GM23248 (cell line): ENCODE measurements at regions not wholly inside any gene's neighbourhood (a gene's known extent, or its start where the extent isn't known, plus 50 kb on each side); places are given as distances from the start of the nearest gene placed in this dataset.

Experiments used
- DNase-seq: peaks from one replicate; pipeline ENCODE4 v3.0.0-alpha.2; 2015
- H2AFZ ChIP-seq: fragments of 200-600 bp; sonication (generic); 2 replicates; pipeline ENCODE4 v1.6.1; 2016; ENCODE audit warnings: antibody characterized with exemption
- H3F3A ChIP-seq: fragments of 200-600 bp; sonication (generic); 2 replicates; pipeline ENCODE4 v1.6.1; 2016; ENCODE audit warnings: mild to moderate bottlenecking, antibody characterized with exemption, mixed run types; ENCODE audit not compliant: insufficient read depth
- H3K27ac ChIP-seq: fragments of 200-600 bp; sonication (generic); 2 replicates; pipeline ENCODE4 v1.5.1; 2016; ENCODE audit warnings: mild to moderate bottlenecking
- H3K27me3 ChIP-seq: fragments of 200-600 bp; sonication (generic); replicated peaks from 2 replicates; pipeline ENCODE4 v1.6.1; 2016; ENCODE audit warnings: mild to moderate bottlenecking; ENCODE audit not compliant: insufficient read depth
- H3K36me3 ChIP-seq: fragments of 200-600 bp; sonication (generic); 2 replicates; pipeline ENCODE4 v1.6.1; 2016; ENCODE audit warnings: low read depth, mild to moderate bottlenecking
- H3K4me1 ChIP-seq: fragments of 200-600 bp; sonication (generic); 2 replicates; pipeline ENCODE4 v1.6.1; 2016; ENCODE audit warnings: mild to moderate bottlenecking; ENCODE audit not compliant: insufficient read depth
- H3K4me2 ChIP-seq: fragments of 200-600 bp; sonication (generic); one replicate; pipeline ENCODE4 v1.6.1; 2016; ENCODE audit warnings: mild to moderate bottlenecking; ENCODE audit not compliant: unreplicated experiment
- H3K4me3 ChIP-seq: fragments of 200-600 bp; sonication (generic); 2 replicates; pipeline ENCODE4 v1.5.1; 2016; ENCODE audit warnings: mild to moderate bottlenecking
- H3K79me2 ChIP-seq: fragments of 200-600 bp; sonication (generic); 2 replicates; pipeline ENCODE4 v1.6.1; 2016; ENCODE audit warnings: mild to moderate bottlenecking; ENCODE audit not compliant: insufficient read depth
- H3K9ac ChIP-seq: fragments of 200-600 bp; sonication (generic); 2 replicates; pipeline ENCODE4 v1.6.1; 2016; ENCODE audit warnings: mild to moderate bottlenecking
- H3K9me2 ChIP-seq: fragments of 200-600 bp; sonication (generic); 2 replicates; pipeline ENCODE4 v1.6.1; 2016; ENCODE audit warnings: mixed run types, mild to moderate bottlenecking, moderate library complexity; ENCODE audit not compliant: insufficient read depth
- H3K9me3 ChIP-seq: fragments of 200-600 bp; sonication (generic); one replicate; pipeline ENCODE4 v1.6.1; 2017; ENCODE audit warnings: low read depth
- H4K20me1 ChIP-seq: fragments of 200-600 bp; sonication (generic); 2 replicates; pipeline ENCODE4 v1.6.0; 2016; ENCODE audit not compliant: insufficient read depth
- EZH2 ChIP-seq: fragments of 200-600 bp; sonication (generic); IDR thresholded peaks from 2 replicates; pipeline ENCODE4 v1.6.1; 2018; ENCODE audit warnings: antibody characterized with exemption, mild to moderate bottlenecking; ENCODE audit not compliant: insufficient read depth, poor library complexity, severe bottlenecking
- EZH2phosphoT487 ChIP-seq: fragments of 200-600 bp; sonication (generic); IDR thresholded peaks from 2 replicates; pipeline ENCODE4 v1.6.1; 2018; ENCODE audit warnings: antibody characterized with exemption, moderate library complexity, mild to moderate bottlenecking, low read depth; ENCODE audit not compliant: insufficient read depth
- WGBS, 2 experiments: methylation state at CpG; one replicate each; pipeline ENCODE4 v1.1.6; 2015 to 2017; ENCODE audit warnings: low lambda C conversion rate in 2 of 2, low coverage in 1 of 2; ENCODE audit errors: missing lambda C conversion rate in 2 of 2; 5-methylcytosine and 5-hydroxymethylcytosine counted together
- in situ Hi-C: fragments of 300-500 bp; cut with MboI; formaldehyde crosslinking; loops from 2 replicates; pipeline ENCODE4 v1.15.0; 2020

DNA sequence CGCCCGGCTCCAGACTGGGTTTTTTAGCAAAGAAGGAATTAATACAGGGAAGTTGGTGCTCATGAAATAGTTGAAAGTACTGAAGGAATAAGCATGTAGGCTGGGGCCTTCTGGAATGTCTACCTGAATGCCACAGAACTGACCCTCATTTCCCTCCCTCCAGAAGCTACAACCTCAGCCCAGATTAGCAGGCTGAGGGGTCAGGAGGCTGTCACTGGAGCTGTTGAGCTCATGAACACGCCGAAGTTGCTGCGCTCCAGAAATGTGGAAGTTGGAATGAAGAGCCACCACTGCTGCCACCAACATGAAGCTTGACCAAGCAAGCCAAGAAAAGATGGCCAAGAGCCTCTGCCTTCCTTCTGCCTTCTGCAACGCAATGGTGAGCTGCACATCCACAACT, 52.2 kb upstream of the KMT2E start:
- Histone ChIP-seq H3K4me3 (no peak overlapping the region), H3K4me1 (peaks cover 14% of the 10 kb centered on the region), H4K20me1 (no peaks in the 10 kb centered on the region), H3K9ac (no peak overlapping the region), H3K79me2 (no peaks in the 10 kb centered on the region), H3K4me2 (no peak overlapping the region), H3K9me3 (no peaks in the 10 kb centered on the region), H3K9me2 (no peaks in the 10 kb centered on the region), H2AFZ (no peak overlapping the region), H3F3A (peaks cover 12% of the 10 kb centered on the region), H3K27me3 (no peaks in the 10 kb centered on the region), H3K36me3 (no peaks in the 10 kb centered on the region), H3K27ac (no peak overlapping the region)
- TF ChIP-seq EZH2phosphoT487 = no peak
- TF ChIP-seq EZH2 = no peak
- in situ Hi-C loops = no loop called here
- WGBS, 2 experiments = 94 to 95% methylated on average over 6 of the region's 6 CpGs
- no peak for DNase-seq

DNA sequence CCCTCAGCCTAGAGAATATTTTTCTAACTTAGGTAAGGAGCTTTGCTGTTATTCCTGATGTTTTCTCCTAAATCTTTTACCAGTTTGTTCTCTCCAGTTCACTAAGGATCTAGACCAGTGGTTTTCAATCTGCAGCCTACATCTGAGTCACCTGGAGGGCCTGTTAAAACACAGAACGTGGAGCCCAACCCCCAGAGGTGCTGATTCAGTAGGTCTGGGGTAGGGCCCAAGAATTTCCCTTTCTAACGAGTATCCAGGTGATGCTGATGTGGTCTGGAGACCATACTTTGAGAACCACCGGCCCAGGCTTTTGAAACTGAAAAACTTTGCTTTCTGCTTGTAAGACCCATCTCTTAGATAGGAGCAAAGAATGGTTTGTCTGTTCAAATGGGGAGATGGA, 51.2 kb upstream of the KMT2E start:
- WGBS, 2 experiments = 58 to 59% methylated on average over 3 of the region's 3 CpGs
- Histone ChIP-seq H3K79me2 (no peaks in the 10 kb centered on the region), H2AFZ (no peak overlapping the region), H3F3A (peaks cover 6% of the 10 kb centered on the region), H3K27me3 (no peaks in the 10 kb centered on the region), H3K9me2 (no peaks in the 10 kb centered on the region), H3K9ac (no peak overlapping the region), H3K4me2 (no peak overlapping the region), H3K4me3 (no peak overlapping the region), H3K4me1 (peaks cover 15% of the 10 kb centered on the region), H3K27ac (no peak overlapping the region), H3K9me3 (no peaks in the 10 kb centered on the region), H3K36me3 (no peaks in the 10 kb centered on the region), H4K20me1 (no peaks in the 10 kb centered on the region)
- in situ Hi-C loops = no loop called here
- TF ChIP-seq EZH2phosphoT487 (no peak), EZH2 (no peak)
- peak; percentile 51 for DNase-seq

DNA sequence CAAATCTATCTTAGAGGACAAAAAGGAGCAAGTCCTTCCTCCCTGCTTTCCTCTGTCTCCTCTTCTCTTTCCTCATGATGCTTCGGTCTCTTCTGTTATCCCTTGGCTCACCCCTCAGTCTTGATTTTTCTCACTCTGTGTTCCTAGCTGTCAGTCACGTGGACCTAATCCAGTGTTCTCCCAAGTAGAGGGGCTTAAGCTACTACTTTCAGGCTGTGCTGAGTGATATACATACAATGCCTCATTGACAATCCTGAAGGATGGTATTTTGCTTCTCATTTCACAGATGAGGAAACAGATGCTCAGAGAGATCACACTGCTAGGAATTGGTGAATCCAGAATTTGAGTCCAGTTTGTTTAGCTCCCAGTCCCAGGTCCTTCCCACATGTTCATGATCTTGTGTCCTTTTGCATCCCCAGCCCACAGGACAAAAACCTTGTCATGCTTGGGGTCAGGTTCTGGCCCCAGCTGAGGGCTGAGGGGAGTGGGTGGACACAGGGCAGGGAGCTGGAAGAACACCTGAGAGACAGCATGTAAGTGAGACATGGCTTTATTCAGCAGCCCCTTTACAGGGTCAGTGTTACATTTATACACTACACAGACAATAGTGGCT, 50.5 kb upstream of the KMT2E start:
- H3F3A ChIP-seq = peaks cover 10% of the 10 kb centered on the region
- H3K4me2 ChIP-seq = no peak overlapping the region
- no peaks in the 10 kb centered on the region for H3K27me3 ChIP-seq
- H3K9ac ChIP-seq = no peak overlapping the region
- no peaks in the 10 kb centered on the region for H3K9me3 ChIP-seq
- peaks cover 21% of the 10 kb centered on the region for H3K4me1 ChIP-seq
- TF ChIP-seq EZH2 = no peak
- TF ChIP-seq EZH2phosphoT487 = no peak
- H4K20me1 ChIP-seq = no peaks in the 10 kb centered on the region
- H3K27ac ChIP-seq = no peak overlapping the region
- WGBS, 2 experiments = 67 to 80% methylated on average over 2 of the region's 2 CpGs
- no peak overlapping the region for H2AFZ ChIP-seq
- H3K9me2 ChIP-seq = no peaks in the 10 kb centered on the region
- H3K36me3 ChIP-seq = no peaks in the 10 kb centered on the region
- no peak overlapping the region for H3K4me3 ChIP-seq
- DNase-seq = no peak
- in situ Hi-C loops = no loop called here
- no peaks in the 10 kb centered on the region for H3K79me2 ChIP-seq

DNA sequence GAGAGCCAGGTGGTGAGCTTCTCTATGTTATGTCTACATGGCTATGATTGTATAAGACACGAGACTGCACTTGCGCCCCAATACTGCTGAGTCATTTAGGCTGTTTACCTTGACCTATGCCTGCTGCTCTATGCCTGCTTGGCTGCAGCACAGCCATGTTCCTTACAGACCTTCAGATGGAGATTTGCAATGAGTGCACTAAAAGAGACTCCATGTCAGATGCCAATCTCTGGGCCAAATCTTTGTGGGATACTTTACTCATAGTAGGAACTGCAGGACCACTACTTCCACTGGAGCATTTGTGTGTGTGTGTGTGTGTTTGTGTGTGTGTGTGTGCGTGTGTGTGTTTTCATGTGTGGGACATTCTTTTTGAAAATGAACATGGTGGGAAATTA, 50.0 kb upstream of the KMT2E start:
- no peak overlapping the region for H3K4me2 ChIP-seq
- H4K20me1 ChIP-seq = no peaks in the 10 kb centered on the region
- no peak overlapping the region for H3K9ac ChIP-seq
- peaks cover 10% of the 10 kb centered on the region for H3F3A ChIP-seq
- in situ Hi-C loops = no loop called here
- H3K27me3 ChIP-seq = no peaks in the 10 kb centered on the region
- H2AFZ ChIP-seq = no peak overlapping the region
- no peaks in the 10 kb centered on the region for H3K36me3 ChIP-seq
- H3K27ac ChIP-seq = no peak overlapping the region
- DNase-seq = peak; percentile 42
- WGBS, 2 experiments = 83 to 84% methylated on average over 3 of the region's 3 CpGs
- no peaks in the 10 kb centered on the region for H3K9me3 ChIP-seq
- peaks cover 21% of the 10 kb centered on the region for H3K4me1 ChIP-seq
- no peak for TF ChIP-seq EZH2phosphoT487
- no peaks in the 10 kb centered on the region for H3K79me2 ChIP-seq
- H3K4me3 ChIP-seq = no peak overlapping the region
- no peaks in the 10 kb centered on the region for H3K9me2 ChIP-seq
